Subcutaneous abdominal adipose tissue (tissue), 5 donors: ENCODE measurements at regions not wholly inside any gene's neighbourhood (a gene's known extent, or its start where the extent isn't known, plus 50 kb on each side); places are given as distances from the start of the nearest gene placed in this dataset.
"Not testable (repeated sequence)": the region's sequence is repeated elsewhere in the genome, so short reads cannot be mapped to it uniquely, and the experiment has no call there.

Experiments
- H3K27ac ChIP-seq: one replicate; pipeline ENCODE4 v1.7.0; 2013; ENCODE audit warnings: low read depth, mild to moderate bottlenecking, inconsistent platforms, low read length, moderate library complexity
- H3K27me3 ChIP-seq, 5 donors: one replicate each; pipeline ENCODE4 v1.7.0; 2013; ENCODE audit warnings: low read length in 5 of 5, inconsistent platforms in 1 of 5; ENCODE audit not compliant: control insufficient read depth in 5 of 5, insufficient read depth in 4 of 5
- H3K36me3 ChIP-seq, 5 donors: one replicate each; pipeline ENCODE4 v1.7.0; 2013; ENCODE audit warnings: low read length in 5 of 5; ENCODE audit not compliant: control insufficient read depth in 5 of 5, insufficient read depth in 5 of 5
- H3K4me1 ChIP-seq, 5 donors: one replicate each; pipeline ENCODE4 v1.7.0; 2013; ENCODE audit warnings: low read length in 5 of 5, mild to moderate bottlenecking in 3 of 5, moderate library complexity in 1 of 5; ENCODE audit not compliant: control insufficient read depth in 5 of 5, insufficient read depth in 5 of 5
- H3K4me3 ChIP-seq, 5 donors: one replicate each; pipeline ENCODE4 v1.7.0; 2013; ENCODE audit warnings: low read length in 5 of 5, low read depth in 1 of 5
- H3K9ac ChIP-seq, 5 donors: one replicate each; pipeline ENCODE4 v1.7.0; 2013; ENCODE audit warnings: low read length in 5 of 5, mild to moderate bottlenecking in 4 of 5, moderate library complexity in 3 of 5
- H3K9me3 ChIP-seq, 5 donors: one replicate each; pipeline ENCODE4 v1.7.0; 2013; ENCODE audit warnings: low read length in 5 of 5; ENCODE audit not compliant: control insufficient read depth in 5 of 5
- donor health status: healthy.
- donor health status: healthy.
- donor health status: healthy.
- donor health status: healthy.
- donor health status: healthy.

DNA sequence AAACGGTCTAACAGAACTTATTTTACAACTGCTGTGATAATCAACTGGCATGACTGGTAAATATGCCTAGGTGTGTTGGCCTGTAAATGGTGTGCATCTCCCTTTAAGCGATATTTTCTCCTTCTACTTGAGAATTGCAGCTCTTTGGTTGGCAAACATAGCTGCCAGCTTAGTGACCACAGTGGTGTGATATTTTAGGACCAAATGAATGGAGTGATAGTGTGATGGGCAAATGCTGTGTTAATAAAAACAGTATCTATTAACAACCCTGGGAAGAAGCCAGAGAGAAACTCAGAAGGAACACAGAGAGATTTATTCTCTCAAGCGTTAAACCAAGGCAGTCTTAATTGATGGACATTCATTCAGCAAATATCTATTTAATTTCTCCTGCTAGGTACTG is 278.4 kb downstream of the AACS start:
- no peak overlapping the region for H3K9ac ChIP-seq
- no peak overlapping the region for H3K27ac ChIP-seq
- no peaks in the 10 kb centered on the region for H3K27me3 ChIP-seq
- H3K9me3 ChIP-seq: no peaks in the 10 kb centered on the region
- H3K4me3 ChIP-seq: no peak overlapping the region
- H3K4me1 ChIP-seq: peaks cover 0 to 41% (median 10%) of the 10 kb centered on the region in 5 donors
- H3K36me3 ChIP-seq: no peaks in the 10 kb centered on the region

DNA sequence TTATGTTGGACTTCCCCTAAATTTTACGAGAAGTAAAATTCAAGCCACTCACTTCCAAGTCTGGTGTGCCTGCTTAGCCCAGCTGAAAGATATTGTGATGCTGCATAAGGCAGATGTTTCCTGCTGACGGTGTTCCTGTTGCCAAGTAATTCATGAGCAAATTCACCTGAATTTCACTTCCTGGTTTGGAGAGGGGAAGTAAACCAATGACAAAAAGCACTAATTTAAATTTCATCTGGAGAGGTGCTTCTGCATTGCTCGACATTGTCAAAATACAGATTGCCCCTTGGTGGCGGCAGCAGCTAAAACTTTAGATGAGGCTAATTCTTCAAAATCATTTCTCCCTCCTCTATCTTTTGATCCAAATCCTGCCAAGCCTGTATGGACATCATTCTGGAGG is 281.1 kb downstream of the AACS start:
- Histone ChIP-seq H3K9me3 (no peaks in the 10 kb centered on the region), H3K9ac (no peak overlapping the region), H3K27me3 (peaks cover 0 to 10% (median 5%) of the 10 kb centered on the region in 5 donors), H3K36me3 (no peaks in the 10 kb centered on the region), H3K27ac (no peak overlapping the region), H3K4me1 (peaks cover 0 to 32% (median 3%) of the 10 kb centered on the region in 5 donors), H3K4me3 (no peak overlapping the region)

DNA sequence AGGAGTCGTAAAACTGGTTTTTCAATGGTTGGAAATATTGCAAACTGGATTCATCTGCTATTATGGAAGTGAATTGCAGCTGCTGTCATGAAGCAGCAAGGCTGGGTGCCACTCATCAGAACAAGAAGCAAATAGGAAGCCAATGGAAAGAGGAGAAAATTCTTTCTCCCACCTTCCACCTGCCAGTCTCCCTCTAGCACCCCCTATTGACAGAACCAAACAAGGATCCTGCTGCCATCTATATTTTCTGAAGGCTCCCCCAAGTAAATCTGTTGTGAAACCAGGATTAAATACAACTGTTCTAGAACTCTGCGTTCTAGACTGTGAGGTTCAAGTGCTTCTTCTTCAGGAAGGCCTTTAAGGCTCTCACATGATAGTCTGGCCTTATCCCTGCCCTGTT is 286.6 kb downstream of the AACS start:
- Histone ChIP-seq H3K9me3 (peaks cover 0 to 17% (median 6%) of the 10 kb centered on the region in 5 donors), H3K4me1 (peaks cover 0 to 8% (median 0%) of the 10 kb centered on the region in 5 donors), H3K27ac (no peak overlapping the region), H3K36me3 (no peaks in the 10 kb centered on the region), H3K27me3 (peaks cover 0 to 10% (median 9%) of the 10 kb centered on the region in 5 donors), H3K9ac (no peak overlapping the region), H3K4me3 (no peak overlapping the region)

DNA sequence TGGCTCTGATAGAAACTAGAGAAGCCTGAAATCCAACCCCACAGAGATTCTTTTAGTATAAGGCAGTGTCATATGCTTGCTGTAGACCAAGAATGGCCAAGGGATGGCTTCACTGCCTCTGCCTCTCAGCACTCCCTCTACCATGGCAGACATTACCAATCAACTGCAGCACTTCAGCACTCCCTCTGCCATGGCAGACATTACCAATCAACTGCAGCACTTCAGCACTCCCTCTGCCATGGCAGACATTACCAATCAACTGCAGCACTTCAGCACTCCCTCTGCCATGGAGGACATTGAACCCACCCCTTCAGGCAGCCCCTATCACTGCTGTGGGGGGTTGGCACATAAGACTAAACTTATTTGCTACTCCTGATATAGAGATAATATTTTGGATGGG is 287.8 kb downstream of the AACS start:
- not testable (repeated sequence) for H3K9ac ChIP-seq, H3K4me3 ChIP-seq, H3K4me1 ChIP-seq, H3K36me3 ChIP-seq, H3K27me3 ChIP-seq, H3K27ac ChIP-seq
- H3K9me3 ChIP-seq: peaks cover 0 to 17% (median 6%) of the 10 kb centered on the region in 5 donors

DNA sequence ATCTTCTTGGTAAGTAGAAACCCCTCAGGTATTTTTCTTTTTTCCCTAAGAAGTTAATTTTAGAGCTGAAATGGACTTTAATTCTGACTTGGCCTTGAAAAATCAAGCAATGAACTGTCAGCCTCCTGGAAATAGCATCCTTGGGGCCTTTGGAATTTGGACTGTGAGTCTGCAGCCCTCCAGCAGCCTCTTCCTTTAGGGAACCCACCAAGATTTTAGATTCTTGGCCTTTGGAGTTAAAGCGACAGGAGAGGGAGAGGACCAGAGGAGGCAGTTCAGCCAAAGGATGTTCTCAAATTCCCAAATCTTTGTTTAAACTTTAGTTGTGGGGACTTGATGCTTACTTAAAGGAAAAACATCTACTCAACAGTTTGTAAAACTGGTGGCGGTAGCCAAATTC is 288.6 kb downstream of the AACS start:
- H3K9ac ChIP-seq: no peak overlapping the region
- H3K4me1 ChIP-seq: no peaks in the 10 kb centered on the region

DNA sequence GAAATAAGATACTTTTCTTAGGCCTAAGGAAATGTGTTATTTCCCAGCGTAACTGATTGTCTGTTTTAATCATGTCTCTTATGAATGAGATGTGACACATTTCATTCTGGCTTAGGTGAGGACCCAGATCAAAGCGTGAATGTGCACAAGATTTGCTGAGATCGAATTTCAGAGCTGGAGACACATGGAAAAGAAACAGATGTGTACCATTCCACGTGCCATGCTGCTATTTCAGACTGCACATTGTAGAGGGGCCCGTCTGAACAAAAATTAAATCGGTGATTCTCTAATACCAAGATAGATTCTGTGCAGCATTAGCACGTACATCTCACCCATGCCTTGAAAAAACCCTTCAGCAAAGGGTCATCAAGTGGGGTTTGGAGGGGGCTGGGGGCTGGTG is 290.4 kb downstream of the AACS start:
- H3K4me3 ChIP-seq: no peak overlapping the region
- no peaks in the 10 kb centered on the region for H3K36me3 ChIP-seq
- H3K27ac ChIP-seq: no peak overlapping the region
- H3K9ac ChIP-seq: no peak overlapping the region
- H3K27me3 ChIP-seq: peaks cover 0 to 4% (median 0%) of the 10 kb centered on the region in 5 donors
- H3K4me1 ChIP-seq: no peaks in the 10 kb centered on the region
- H3K9me3 ChIP-seq: peaks cover 0 to 17% (median 6%) of the 10 kb centered on the region in 5 donors

More for the DNA sequence above, 288.6 kb downstream of the AACS start:
- Histone ChIP-seq H3K9me3 (peaks cover 0 to 17% (median 6%) of the 10 kb centered on the region in 5 donors), H3K27ac (no peak overlapping the region), H3K27me3 (peaks cover 0 to 10% (median 9%) of the 10 kb centered on the region in 5 donors), H3K36me3 (no peaks in the 10 kb centered on the region), H3K4me3 (no peak overlapping the region)

DNA sequence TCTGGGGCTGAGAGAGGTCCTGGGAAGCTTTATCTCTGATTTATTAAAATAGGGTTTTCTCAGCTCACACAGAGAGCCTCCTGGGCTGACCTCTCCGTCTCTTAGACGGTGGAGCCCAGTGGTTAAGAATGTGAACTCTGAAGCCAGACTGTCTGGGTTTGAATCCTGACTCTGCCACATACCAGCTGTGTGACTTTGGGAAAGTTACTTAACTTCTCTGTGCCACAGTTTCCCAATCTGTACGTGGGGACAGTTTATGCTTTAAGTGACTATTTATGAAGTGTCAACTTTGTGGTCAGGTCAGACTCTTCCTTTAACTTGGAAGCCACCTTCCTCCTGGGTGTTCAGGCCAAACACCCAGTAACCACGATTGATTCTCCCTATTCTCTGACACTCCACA is 290.9 kb downstream of the AACS start:
- peaks cover 0 to 17% (median 6%) of the 10 kb centered on the region in 5 donors for H3K9me3 ChIP-seq
- H3K27me3 ChIP-seq: peaks cover 0 to 4% (median 0%) of the 10 kb centered on the region in 5 donors
- no peaks in the 10 kb centered on the region for H3K36me3 ChIP-seq
- H3K4me3 ChIP-seq: no peak overlapping the region
- no peaks in the 10 kb centered on the region for H3K4me1 ChIP-seq
- no peak overlapping the region for H3K27ac ChIP-seq
- H3K9ac ChIP-seq: no peak overlapping the region

DNA sequence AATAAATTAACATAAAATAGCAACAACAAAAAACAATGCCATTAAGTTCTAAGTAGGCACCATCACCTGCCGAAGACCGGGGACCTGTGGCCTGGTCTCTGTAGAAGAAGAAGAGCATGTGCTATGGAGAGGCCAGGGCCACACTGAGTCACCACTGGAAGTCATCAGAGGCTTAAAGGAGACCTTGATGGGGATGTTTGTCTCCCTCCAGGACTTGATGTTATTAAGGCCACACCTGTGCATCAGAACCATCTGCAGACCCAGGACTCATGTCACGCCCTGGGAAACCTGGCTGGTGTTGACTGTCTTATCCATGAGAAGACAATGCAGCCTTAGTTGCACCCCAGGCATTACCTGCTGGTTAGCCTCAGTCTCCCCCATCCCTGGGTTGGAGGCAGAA is 292.3 kb downstream of the AACS start:
- H3K9ac ChIP-seq: no peak overlapping the region
- H3K27ac ChIP-seq: no peak overlapping the region
- H3K4me1 ChIP-seq: no peaks in the 10 kb centered on the region
- H3K9me3 ChIP-seq: peaks cover 0 to 9% (median 5%) of the 10 kb centered on the region in 5 donors
- no peaks in the 10 kb centered on the region for H3K36me3 ChIP-seq
- H3K27me3 ChIP-seq: no peaks in the 10 kb centered on the region
- no peak overlapping the region for H3K4me3 ChIP-seq

DNA sequence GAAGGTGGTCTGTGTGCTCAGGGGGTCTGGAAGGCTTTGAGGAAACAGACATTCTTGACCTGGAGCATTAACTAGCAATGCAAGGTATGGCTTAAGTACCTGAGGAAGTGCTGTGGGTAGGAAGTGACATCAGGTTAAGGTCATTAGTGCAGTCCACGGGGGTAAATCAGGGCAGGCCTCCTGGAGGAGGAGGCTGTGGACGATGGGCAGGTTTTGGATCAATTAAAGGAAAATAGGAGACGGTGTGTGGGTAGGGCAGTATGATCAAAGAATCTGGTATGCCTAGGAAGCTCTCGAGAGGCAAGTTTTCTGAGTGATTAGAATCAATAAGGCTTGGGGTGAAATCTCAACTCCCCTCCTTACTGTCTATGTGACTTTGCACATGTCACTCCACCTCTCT is 295.3 kb downstream of the AACS start:
- no peaks in the 10 kb centered on the region for H3K9me3 ChIP-seq
- H3K27ac ChIP-seq: no peak overlapping the region
- no peaks in the 10 kb centered on the region for H3K4me1 ChIP-seq
- no peaks in the 10 kb centered on the region for H3K27me3 ChIP-seq
- no peak overlapping the region for H3K9ac ChIP-seq
- H3K36me3 ChIP-seq: no peaks in the 10 kb centered on the region
- H3K4me3 ChIP-seq: no peak overlapping the region

DNA sequence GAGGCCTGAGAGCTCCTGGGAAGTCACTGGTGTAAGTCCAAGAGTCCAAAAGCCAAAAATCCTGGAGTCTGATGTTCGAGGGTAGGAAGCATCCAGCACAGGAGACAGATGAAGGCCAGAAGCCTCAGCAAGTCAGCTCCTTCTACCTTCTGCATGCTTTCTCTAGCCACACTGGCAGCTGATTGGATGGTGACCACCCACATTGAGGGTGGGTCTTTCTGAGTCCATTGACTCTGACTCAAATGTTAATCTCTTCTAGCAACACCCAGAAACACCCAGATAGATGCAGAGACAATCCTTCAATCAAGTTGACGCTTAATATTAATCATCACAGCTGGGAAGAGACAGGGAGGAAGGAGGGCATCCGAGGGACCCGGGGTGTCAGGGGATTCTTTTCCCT is 305.8 kb downstream of the AACS start:
- Histone ChIP-seq H3K36me3 (no peaks in the 10 kb centered on the region), H3K4me3 (no peak overlapping the region), H3K27me3 (peaks cover 0 to 4% (median 0%) of the 10 kb centered on the region in 5 donors), H3K9me3 (peaks cover 0 to 7% (median 0%) of the 10 kb centered on the region in 5 donors), H3K4me1 (peaks cover 0 to 3% (median 0%) of the 10 kb centered on the region in 5 donors), H3K9ac (no peak overlapping the region), H3K27ac (no peak overlapping the region)

DNA sequence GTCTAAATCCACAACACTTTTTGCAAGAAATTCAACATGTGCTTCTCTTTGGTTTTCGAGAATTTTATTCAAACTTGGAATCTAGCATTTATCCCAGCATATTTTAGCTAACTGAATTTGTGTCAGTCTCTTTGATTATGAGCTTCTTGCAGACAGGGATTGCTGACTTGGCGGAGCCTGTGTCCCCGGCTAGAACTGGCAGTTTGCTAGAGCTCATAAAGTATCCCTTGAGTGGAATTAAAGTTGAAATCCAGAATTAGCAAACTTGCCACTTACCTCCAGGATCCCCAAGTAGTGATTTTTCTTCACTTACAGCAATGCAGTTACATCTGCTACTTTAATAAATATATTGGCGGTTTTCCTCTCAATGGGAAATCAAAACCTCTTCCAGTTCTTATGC is 306.9 kb downstream of the AACS start:
- Histone ChIP-seq H3K9ac (no peak overlapping the region), H3K4me1 (peaks cover 0 to 11% (median 0%) of the 10 kb centered on the region in 5 donors)

More for the DNA sequence above, 306.9 kb downstream of the AACS start:
- peaks cover 0 to 6% (median 4%) of the 10 kb centered on the region in 5 donors for H3K27me3 ChIP-seq
- H3K36me3 ChIP-seq: no peaks in the 10 kb centered on the region
- peaks cover 0 to 7% (median 0%) of the 10 kb centered on the region in 5 donors for H3K9me3 ChIP-seq
- no peak overlapping the region for H3K27ac ChIP-seq
- no peak overlapping the region for H3K4me3 ChIP-seq
